H1 (cell line): ENCODE measurements at regions not wholly inside any gene's neighbourhood (a gene's known extent, or its start where the extent isn't known, plus 50 kb on each side); places are given as distances from the start of the nearest gene placed in this dataset.

Source experiments
- TF ChIP-seq, protein P1 (sequence below): fragments of 300-600 bp; sonication (generic); IDR thresholded peaks from 2 replicates; pipeline ENCODE4 v1.7.1; 2012; ENCODE audit warnings: low read length, moderate library complexity, mild to moderate bottlenecking, inconsistent platforms; ENCODE audit not compliant: insufficient replicate concordance

DNA sequence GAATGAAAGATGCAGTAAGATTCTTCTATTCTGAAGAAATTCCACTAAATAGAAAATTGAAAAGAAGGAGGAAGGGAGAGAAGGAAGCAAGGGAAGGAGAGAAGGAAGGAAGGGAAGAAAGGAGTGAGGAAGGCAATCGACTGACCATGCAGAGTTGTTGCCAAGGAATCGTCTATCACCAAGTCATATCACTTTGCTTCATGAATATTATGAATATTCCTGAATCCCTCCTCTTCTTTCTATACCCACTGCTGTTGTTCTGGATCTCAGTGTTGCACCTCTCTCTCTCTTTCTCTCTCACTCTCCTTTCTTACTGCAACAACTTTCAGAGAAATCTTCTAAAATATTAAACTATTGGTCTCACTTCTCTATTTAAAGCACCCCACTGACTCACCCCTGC is 222.4 kb downstream of the IPO8 start (continued):
- TF ChIP-seq, protein P1, sequence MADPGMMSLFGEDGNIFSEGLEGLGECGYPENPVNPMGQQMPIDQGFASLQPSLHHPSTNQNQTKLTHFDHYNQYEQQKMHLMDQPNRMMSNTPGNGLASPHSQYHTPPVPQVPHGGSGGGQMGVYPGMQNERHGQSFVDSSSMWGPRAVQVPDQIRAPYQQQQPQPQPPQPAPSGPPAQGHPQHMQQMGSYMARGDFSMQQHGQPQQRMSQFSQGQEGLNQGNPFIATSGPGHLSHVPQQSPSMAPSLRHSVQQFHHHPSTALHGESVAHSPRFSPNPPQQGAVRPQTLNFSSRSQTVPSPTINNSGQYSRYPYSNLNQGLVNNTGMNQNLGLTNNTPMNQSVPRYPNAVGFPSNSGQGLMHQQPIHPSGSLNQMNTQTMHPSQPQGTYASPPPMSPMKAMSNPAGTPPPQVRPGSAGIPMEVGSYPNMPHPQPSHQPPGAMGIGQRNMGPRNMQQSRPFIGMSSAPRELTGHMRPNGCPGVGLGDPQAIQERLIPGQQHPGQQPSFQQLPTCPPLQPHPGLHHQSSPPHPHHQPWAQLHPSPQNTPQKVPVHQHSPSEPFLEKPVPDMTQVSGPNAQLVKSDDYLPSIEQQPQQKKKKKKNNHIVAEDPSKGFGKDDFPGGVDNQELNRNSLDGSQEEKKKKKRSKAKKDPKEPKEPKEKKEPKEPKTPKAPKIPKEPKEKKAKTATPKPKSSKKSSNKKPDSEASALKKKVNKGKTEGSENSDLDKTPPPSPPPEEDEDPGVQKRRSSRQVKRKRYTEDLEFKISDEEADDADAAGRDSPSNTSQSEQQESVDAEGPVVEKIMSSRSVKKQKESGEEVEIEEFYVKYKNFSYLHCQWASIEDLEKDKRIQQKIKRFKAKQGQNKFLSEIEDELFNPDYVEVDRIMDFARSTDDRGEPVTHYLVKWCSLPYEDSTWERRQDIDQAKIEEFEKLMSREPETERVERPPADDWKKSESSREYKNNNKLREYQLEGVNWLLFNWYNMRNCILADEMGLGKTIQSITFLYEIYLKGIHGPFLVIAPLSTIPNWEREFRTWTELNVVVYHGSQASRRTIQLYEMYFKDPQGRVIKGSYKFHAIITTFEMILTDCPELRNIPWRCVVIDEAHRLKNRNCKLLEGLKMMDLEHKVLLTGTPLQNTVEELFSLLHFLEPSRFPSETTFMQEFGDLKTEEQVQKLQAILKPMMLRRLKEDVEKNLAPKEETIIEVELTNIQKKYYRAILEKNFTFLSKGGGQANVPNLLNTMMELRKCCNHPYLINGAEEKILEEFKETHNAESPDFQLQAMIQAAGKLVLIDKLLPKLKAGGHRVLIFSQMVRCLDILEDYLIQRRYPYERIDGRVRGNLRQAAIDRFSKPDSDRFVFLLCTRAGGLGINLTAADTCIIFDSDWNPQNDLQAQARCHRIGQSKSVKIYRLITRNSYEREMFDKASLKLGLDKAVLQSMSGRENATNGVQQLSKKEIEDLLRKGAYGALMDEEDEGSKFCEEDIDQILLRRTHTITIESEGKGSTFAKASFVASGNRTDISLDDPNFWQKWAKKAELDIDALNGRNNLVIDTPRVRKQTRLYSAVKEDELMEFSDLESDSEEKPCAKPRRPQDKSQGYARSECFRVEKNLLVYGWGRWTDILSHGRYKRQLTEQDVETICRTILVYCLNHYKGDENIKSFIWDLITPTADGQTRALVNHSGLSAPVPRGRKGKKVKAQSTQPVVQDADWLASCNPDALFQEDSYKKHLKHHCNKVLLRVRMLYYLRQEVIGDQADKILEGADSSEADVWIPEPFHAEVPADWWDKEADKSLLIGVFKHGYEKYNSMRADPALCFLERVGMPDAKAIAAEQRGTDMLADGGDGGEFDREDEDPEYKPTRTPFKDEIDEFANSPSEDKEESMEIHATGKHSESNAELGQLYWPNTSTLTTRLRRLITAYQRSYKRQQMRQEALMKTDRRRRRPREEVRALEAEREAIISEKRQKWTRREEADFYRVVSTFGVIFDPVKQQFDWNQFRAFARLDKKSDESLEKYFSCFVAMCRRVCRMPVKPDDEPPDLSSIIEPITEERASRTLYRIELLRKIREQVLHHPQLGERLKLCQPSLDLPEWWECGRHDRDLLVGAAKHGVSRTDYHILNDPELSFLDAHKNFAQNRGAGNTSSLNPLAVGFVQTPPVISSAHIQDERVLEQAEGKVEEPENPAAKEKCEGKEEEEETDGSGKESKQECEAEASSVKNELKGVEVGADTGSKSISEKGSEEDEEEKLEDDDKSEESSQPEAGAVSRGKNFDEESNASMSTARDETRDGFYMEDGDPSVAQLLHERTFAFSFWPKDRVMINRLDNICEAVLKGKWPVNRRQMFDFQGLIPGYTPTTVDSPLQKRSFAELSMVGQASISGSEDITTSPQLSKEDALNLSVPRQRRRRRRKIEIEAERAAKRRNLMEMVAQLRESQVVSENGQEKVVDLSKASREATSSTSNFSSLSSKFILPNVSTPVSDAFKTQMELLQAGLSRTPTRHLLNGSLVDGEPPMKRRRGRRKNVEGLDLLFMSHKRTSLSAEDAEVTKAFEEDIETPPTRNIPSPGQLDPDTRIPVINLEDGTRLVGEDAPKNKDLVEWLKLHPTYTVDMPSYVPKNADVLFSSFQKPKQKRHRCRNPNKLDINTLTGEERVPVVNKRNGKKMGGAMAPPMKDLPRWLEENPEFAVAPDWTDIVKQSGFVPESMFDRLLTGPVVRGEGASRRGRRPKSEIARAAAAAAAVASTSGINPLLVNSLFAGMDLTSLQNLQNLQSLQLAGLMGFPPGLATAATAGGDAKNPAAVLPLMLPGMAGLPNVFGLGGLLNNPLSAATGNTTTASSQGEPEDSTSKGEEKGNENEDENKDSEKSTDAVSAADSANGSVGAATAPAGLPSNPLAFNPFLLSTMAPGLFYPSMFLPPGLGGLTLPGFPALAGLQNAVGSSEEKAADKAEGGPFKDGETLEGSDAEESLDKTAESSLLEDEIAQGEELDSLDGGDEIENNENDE, result no peak
